Stimulated activated CD4-positive, alpha-beta T cell treated with anti-CD3 and anti-CD28 coated beads, Interleukin-1b, Interleukin-23, amount 100 ng/mL, for 4 hours (primary cell): ENCODE measurements at regions not wholly inside any gene's neighbourhood (a gene's known extent, or its start where the extent isn't known, plus 50 kb on each side); places are given as distances from the start of the nearest gene placed in this dataset.
"Not testable (repeated sequence)": the region's sequence is repeated elsewhere in the genome, so short reads cannot be mapped to it uniquely, and the experiment has no call there.

Source experiments
- DNase-seq, 2 donors: peaks; one replicate each; pipeline ENCODE4 v3.0.0-alpha.2; 2020; ENCODE audit warnings: low read depth in 2 of 2

DNA sequence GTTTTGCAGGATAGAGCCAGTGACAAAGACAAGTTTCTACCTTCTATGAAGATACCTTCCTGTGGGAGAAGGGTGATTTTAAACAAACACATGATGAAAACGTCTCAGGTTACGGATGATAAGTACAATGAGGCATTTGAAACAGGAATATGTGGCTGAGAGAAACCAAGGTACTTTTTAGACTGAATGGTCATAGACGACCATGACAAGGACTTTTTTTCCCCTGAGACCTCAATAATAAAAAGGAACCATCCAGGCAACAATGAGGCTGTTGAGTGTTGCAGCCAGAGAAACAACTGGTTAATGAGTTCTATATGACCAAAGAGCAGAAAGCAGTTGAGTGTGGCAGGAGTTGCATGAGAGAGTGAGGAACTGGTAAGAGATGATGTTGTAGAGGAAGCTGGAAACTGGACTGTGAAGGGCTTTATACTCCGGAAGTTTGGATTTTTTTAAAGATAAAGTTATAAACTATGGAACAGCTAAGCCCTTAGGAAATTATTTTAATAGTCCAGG, 306.1 kb upstream of the CYRIA start:
- no peak for DNase-seq

DNA sequence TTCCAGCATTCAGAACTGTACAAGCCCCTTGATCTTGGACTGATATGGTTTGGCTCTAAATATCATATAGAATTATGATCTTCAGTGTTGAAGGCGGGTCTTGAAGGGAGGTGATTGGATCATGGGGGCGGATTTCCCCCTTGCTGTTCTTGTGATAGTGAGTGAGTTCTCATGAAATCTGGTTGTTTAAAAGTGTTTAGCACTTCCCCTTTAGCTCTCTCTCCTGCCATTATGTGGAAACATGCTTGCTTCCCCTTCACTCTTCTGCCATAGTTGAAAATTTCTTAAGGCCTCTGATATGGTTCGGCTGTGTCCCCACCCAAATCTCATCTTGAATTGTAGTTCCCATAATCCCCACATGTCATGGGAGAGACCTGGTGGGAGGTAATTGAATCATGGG, 305.3 kb upstream of the CYRIA start:
- DNase-seq: not testable (repeated sequence)

DNA sequence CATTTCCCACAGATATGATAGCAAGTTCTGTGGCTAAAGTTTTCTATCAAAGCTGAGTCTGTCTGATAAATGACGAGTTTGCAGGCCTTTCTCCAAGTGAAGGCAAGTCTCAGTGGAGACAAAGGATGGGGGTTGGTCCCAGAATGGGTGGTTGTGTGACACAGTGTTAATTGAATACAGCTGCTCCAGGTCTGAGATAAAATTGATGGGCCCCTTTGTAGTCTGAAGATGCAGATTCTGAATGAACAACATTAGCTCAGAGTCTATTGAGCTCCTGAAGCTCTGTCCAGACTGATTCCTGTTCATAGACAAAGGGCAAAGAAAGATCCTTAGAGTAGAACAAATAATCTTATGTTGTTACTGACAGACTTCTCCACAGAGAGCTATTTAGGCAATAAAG, 296.9 kb upstream of the CYRIA start:
- no peak for DNase-seq

DNA sequence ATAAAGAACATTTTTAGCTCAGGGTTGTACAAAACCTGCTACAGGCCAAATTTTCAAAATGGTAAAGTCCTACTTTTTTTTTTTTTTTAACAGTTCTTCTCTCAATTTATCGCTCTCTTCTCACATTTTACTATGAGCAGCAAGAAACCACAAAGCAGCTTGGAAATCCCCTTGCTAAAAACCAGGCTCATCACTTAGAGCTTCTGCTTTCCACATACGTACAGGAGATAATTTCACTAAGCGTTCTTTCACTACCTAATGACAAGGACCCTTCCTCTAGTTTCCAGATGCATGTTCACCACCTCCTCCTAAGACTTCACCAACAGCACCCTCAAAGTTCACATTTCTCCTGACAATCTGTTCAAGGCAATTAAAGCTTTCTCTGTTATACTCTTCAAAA, 294.9 kb upstream of the CYRIA start:
- no peak for DNase-seq

DNA sequence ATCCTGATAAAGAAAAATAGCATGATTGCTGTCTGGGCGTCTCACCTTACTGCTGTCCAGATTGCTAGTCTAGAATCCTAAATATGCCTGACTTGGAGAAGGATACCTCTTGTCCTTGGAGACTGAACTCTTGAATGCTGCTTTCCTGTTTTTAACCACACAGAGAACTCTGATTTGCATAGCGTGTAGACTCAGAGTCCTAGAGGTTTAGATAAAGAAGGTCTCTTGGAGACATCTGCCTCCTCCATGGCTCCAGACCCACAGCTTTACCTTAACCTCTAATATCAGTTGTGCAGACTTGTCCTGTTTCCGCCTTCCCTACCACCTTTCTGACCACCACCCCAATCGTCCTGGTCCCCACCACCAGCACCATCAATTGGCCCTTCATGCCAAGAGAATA, 292.6 kb upstream of the CYRIA start:
- DNase-seq: no peak

DNA sequence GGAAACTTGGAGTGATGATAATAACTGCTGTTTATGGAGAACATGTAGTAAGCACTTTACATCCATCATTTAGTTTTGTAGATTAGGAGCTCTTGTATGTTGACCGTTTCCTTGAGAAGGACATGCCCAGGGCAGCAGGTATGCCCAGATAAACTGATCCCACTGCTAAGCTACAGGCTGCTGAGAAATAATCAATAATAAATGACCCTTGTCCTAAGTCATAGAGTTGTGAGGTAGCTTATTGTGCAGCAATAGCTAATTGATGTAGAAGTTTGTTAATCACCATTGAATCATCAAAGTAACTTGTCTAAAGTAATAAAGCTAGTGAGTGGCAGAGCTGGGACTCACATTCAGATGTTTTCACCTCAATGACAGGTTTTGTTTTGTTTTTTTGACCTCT, 287.2 kb upstream of the CYRIA start:
- DNase-seq: no peak

DNA sequence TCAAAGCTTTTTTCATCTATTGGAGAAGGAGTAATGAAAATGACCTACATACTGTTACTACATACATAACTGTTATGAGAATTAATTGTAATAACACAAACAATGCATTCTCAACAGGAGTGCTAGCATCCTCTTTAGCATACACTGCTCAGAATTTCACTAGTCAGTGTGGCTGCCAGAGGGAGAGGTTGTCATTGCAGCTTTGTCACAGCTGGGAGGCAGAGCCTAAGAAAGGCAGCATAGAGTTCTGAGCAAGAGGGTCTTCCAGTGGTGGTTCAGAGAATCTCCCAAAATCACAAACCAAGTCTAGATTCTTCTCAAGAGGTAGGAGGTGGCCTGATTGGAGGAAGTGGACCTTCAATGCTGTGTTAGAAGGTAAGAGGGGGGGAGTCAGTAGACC, 286.7 kb upstream of the CYRIA start:
- DNase-seq: no peak

DNA sequence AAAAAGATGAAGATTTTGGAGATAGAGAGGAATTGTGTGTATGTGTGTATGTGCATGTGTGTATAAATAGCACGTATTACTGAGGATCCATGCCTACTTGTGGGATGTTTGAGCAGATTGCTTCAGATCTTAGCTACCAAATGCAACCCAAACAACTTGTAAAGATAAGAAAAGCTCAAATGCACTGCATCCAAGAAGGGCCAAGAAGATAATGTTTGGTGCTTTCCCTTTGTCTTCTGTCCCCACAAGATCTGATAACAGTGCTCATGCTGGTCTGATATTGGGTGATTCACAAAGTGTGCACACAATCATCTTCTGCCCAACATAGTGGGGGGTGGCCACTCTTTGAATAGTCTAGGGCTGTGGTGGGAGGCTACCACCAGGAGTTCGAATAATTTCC, 284.8 kb upstream of the CYRIA start:
- DNase-seq: no peak

DNA sequence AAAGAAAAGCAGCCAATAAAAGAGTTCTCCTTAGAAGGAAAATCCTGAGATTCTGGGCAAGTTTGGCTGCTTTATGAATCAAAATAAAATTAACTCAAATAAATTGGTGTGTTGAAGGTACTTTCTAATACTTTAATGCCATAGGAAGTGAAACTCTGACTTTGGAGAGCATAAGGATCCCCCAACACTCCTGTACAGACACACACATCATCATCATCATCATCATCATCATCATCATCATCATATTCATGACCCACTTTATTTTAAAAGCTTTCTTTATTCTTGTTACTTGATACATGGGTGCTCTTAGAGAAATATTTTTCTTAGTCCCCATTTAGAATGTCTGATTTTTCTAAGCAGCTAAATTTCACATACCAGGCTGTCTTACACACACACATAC, 283.1 kb upstream of the CYRIA start:
- no peak for DNase-seq

DNA sequence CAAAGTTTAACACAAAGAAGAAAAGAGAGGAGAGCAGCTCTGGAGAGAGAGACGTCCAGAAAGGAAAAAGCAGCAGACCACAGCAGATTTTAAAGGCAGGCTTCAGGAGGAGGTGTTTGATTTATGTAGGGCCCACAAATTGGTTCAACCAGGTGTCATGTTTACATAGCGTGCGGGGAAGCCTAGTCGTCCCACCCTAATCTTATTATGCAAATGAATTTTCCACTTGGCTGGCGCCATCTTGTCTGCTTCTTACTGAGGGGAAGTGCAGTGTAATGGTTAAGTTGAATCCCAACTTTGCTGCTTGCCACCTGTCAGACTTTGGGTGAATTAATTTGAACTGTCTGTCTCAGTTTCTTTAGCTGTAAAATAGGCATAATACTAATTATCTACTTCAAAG, 282.4 kb upstream of the CYRIA start:
- no peak for DNase-seq

DNA sequence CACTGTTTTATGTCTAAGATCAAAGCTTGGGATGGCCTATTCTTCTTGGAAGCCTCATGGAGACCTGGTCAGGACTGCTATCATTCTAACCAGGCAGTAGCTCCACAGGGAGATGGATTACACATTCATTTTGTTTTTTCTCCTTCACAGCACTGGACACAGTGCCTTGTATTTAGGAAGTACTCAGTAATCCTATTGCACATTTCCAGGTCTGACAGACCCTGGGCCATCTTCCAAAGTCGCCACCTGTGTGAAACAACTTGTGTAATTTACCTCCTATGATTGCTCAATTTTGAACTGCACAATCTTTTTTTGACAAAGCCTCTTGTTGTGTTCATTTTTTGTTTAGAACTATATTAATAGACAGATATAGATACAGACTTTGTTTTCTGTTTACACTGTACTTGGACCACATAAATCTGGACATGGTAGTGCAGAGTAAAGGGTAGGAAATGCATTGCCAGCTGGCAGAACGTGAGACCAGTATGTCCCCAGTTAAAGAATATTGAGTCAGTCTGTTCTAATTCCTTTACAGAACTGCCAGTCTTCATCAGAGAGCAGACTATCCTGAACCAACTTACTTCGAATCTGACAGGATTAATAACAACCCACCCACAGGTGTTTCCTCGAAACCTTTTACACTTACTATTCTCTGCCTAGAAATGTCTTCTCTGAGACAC, 277.8 kb upstream of the CYRIA start:
- DNase-seq: no peak

DNA sequence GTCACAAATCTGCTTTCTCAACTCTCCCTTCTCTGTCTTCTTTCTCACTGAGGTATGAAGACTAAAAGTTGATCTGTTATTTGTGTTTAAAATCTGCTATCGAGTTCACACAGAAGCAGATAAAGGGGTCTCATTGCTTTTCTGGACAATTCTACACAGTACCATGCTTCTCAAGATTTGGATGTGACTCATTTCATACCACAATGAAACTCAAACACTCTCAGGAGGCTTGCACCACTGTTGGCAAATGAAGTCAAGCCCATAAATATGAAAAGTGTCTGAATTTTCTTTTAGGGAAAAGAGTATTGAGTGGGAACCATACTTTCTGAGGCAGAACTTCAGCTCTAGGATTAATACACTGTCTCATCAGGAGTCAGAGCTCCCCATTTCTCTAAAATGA, 274.6 kb upstream of the CYRIA start:
- no peak for DNase-seq

DNA sequence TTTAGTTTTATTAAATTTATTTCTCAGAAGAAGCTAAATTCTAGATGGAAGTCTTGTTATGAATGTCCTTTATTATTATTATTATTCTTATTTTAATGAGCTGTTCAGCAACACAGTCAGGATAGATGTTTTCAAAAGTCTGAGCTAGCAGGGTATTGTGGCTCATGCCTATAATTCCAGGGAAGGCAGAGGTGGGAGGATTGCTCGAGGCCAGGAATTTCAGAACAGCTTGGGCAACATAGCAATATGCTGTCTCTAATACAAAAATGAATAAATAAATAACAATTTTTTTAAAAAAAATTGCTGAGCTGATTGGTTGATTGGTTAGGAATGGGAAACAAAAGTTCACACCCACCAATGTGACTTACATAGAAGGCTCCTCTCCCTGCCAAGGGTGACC, 274.1 kb upstream of the CYRIA start:
- DNase-seq: no peak

DNA sequence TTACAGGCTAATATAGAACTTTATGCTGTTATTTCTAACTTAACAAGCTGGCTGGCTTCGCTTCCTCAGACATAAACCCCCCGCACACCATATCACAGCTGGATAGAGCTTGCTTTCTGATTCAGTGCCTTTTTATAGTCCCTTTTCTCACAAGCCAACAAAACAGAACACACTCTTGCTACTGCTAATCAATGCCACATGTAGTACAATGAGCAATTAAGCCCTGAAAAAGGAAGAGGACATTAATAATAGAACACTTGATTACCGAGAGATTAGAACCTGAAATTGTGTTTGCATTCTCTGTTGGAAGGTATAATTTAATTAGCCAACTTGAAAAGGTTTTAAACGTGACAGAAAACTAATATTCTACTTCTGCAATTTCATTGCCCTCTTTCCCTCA, 267.7 kb upstream of the CYRIA start:
- DNase-seq: no peak

DNA sequence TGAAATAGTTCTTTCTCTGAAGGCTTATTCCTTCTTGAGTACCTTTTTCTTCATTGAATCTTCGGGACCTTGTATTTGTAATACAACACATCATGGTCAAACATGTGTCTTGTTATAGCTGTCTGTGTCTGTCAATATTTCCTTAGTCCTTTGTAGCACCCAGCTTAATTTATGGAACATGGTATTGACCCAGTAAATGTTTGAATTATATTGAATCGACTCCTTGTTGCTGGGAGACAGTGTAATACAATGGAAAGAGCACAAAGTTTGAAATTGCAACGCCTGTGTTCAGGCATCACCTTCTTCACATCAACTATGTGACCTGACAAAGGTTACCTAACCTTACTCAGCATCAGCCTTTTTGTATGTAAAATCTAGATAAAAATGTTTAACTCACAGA, 267.2 kb upstream of the CYRIA start:
- no peak for DNase-seq

DNA sequence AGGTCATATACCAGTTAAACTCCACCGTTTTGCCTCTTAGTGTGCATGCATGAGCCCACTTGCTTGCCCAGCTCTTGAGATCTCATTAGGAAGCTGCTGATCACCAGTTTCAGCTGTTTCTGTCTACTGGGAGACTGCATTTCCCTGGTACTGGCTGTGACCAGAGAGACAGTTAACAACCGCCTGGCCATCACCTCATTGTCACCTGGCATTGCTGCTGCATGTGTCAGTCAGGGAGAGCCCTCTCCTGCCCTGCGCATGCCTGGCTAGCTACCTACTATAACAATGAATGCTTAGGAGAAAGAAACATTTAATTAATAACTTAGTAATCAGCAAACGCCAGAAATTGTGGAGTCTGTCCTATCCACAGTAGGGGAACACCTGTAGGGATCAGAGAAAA, 265.8 kb upstream of the CYRIA start:
- no peak for DNase-seq

DNA sequence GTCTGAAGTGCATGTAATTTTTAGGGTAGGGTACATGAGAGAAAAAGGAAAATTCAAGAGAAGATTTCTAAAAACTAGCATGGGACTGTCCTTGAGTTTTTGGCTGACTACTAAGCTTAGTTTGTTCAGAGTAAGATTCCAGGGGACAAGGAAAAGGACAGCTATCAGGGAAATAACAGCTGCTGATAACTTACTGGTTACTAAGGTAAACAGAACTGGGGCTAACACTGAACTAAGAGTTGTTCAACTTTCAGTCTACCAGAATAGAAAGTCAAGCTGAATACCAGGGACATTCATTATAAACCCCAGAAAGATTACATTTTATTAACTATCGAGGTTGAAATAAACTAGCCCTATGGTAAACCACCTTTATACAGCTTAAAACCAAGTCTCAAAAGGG, 261.8 kb upstream of the CYRIA start:
- DNase-seq: no peak

DNA sequence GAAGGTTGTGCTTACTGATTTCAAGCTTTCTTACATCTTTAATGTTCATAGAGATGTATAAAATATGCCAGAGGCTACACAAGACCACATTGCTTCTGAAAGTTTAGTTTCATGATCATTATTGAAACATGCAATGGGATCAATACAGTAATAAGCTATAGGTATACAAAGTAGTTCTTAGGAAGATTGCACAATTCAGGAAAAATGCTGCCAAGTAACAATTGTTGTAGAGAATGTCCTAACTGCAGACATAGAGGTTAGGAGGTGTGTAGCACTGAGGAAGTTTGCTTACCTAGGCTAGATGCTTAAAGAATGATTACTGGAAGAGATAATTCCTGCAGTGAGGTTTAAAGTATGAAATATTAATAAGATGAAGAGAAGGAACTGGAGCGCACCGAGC, 259.5 kb upstream of the CYRIA start:
- no peak for DNase-seq

DNA sequence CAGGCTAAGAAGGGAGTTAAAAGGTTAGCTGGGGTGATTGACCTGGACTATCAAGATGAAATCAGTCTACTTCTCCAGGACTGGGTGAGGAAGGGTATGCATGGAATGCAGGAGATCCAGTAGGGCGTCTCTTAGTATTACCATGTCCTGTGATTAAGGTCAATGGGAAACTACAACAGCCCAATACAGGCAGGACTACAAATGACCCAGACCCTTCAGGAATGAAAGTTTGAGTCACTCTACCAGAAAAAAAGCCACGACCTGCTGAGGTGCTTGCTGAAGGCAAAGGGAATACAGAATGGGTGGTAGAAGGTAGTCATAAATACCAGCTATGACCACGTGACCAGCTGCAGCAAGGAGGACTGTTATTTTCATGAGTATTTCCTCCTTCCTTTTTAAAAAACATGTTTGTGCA, 249.7 kb upstream of the CYRIA start:
- DNase-seq: not testable (repeated sequence)

DNA sequence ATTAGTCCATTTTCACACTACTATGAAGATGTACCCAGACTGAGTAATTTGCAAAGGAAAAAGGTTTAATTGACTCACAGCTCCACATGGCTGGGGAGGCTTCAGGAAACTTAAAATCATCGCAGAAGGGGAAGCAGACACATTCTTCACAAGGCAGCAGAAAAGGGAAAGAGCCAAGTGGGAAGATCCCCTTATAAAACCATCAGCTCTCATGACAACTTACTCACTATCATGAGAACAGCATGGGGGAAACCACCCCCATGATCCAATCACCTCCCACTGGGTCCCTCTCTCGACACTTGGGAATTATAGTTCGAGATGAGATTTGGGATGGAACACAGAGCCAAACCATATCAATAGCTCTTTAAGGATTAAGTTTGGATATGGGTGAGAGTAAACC, 246.1 kb upstream of the CYRIA start:
- no peak for DNase-seq

DNA sequence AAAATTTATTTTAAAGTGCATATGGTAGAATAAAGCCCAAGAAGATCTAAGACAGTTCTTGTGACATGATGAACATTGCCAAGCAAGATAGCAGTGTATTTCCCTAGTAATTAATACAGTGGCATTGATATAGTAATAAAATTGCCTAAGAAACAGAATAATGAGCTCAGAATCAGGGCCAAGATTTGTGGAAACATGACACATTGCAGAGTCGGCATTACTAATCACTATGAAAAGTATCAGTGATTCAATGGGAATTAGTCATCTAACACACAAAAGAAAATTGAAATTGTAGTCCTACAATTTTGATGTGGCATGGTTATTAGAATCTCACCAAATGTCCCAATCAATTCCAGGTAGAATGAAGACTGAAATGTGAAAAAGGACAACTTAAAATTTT, 243.0 kb upstream of the CYRIA start:
- no peak for DNase-seq

DNA sequence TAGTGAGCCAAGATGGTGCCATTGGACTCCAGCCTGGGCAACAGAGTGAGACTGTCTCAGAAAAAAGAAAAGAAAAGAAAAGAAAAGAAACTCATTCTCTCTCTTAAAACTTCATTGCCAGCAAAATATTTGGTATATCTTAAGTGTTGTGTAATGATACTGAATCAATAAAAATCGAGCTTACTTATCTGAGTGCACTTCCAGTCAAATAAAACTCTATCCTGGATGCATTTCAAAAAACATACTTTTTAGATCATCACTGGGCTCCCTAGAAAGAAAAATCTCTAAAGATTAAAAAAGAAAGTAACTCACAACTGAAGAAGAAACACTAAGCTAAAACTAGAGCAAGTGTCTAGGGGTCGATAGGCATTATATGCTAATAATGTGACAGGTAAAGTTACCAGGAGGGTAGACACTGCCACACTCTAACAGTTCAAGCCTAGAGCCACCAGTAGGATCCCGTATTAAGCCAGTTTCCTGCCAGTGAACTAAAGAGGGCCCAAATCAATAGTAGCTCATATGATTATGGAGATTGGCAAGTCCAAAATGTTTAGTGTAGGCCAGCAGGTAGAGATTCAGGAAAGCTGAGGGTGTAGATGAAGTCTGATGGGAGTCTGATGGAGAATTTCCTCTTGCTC, 242.1 kb upstream of the CYRIA start:
- DNase-seq: no peak

DNA sequence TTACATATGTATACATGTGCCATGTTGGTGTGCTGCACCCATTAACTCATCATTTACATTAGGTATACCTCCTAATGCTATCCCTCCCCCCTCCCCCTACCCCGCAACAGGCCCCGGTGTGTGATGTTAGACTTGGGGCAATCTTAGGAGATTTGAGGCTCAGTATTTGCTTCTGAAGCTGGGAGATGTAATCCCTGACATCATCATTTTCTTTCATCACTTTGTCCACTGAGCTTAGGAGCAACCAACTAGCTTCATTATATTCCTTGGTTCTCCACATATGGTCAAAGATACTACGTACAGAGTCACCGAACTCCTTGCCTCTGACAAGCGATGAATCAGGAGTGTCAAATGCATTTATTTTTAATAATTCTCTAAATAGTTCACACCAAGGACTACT, 239.7 kb upstream of the CYRIA start:
- DNase-seq: not testable (repeated sequence)
